Peyer's patch (tissue), 4 donors: ENCODE measurements at regions not wholly inside any gene's neighbourhood (a gene's known extent, or its start where the extent isn't known, plus 50 kb on each side); places are given as distances from the start of the nearest gene placed in this dataset.

ENCODE experiments used
- CTCF ChIP-seq, 6 experiments: fragments of 450-650 bp in 4 of 6; fragments of 200-600 bp in 2 of 6; sonication (generic) in 1 of 6; IDR thresholded peaks; one replicate each; pipeline ENCODE4 v1.5.1; 2017 to 2019; ENCODE audit warnings: antibody characterized with exemption in 6 of 6, mild to moderate bottlenecking in 3 of 6, moderate library complexity in 1 of 6
- POLR2A ChIP-seq, 2 donors: fragments of 450-650 bp; IDR thresholded peaks; one replicate each; pipeline ENCODE4 v1.5.1; 2017; ENCODE audit warnings: antibody characterized with exemption in 2 of 2, mild to moderate bottlenecking in 2 of 2, moderate library complexity in 2 of 2

GRCh38 chr12:41935911-41936310 is 208.8 kb downstream of the GXYLT1 start:
- TF ChIP-seq POLR2A (IDR thresholded peaks at IDR 0.05) (no peak), CTCF (IDR thresholded peaks at IDR 0.05) (no peak)
